Thyroid gland (tissue), 4 donors: ENCODE measurements at regions not wholly inside any gene's neighbourhood (a gene's known extent, or its start where the extent isn't known, plus 50 kb on each side); places are given as distances from the start of the nearest gene placed in this dataset.

Experiments
- POLR2A ChIP-seq, 2 donors: fragments of 450-650 bp; IDR thresholded peaks; one replicate each; pipeline ENCODE4 v1.6.1; 2017; ENCODE audit warnings: antibody characterized with exemption in 2 of 2, mild to moderate bottlenecking in 2 of 2, moderate library complexity in 1 of 2
- TF ChIP-seq, protein P1 (sequence below), 6 experiments: fragments of 200-600 bp in 3 of 6; fragments of 450-650 bp in 3 of 6; sonication (generic) in 3 of 6; IDR thresholded peaks; one replicate each; pipeline ENCODE4 v1.5.1; 2016 to 2019; ENCODE audit warnings: antibody characterized with exemption in 6 of 6, mild to moderate bottlenecking in 2 of 6, inconsistent platforms in 1 of 6, moderate library complexity in 1 of 6

DNA sequence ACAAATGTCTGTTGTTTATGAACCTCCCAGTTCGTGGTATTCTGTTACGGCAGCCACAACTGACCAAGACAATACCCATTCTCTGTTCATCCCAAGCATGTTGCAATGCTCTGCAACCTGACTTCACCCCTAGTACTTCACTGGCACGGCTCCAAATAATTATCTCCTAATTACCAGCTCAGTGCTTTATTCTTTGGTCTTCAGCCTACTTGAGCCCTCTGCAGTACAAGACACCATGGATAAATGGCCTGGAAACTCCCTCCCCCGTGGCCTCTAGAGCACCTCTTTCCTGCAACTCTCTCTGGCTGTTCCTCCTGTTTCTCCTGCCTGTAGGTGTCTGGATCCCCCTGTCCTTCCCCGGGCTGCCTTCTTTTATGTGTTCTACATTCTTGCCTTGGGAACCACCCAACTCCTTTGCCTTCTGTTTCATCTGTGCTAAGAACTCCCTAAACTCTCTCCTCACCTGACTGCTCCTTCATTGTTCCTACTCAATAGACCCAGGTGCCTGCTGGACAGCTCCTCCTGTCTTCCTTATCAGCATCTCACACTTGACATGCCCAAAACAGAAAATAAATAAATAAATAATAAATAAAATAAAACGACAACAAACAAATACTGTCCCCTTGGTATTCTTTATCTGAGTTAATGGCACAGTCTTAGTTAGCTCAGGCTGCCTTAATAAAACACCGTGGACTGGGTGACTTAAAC lies 200.4 kb upstream of the IPO5 start:
- TF ChIP-seq, protein P1, sequence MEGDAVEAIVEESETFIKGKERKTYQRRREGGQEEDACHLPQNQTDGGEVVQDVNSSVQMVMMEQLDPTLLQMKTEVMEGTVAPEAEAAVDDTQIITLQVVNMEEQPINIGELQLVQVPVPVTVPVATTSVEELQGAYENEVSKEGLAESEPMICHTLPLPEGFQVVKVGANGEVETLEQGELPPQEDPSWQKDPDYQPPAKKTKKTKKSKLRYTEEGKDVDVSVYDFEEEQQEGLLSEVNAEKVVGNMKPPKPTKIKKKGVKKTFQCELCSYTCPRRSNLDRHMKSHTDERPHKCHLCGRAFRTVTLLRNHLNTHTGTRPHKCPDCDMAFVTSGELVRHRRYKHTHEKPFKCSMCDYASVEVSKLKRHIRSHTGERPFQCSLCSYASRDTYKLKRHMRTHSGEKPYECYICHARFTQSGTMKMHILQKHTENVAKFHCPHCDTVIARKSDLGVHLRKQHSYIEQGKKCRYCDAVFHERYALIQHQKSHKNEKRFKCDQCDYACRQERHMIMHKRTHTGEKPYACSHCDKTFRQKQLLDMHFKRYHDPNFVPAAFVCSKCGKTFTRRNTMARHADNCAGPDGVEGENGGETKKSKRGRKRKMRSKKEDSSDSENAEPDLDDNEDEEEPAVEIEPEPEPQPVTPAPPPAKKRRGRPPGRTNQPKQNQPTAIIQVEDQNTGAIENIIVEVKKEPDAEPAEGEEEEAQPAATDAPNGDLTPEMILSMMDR (IDR thresholded peaks at IDR 0.05): no peak
- TF ChIP-seq POLR2A (IDR thresholded peaks at IDR 0.05): no peak
